ENCODE measurements at regions not wholly inside any gene's neighbourhood (a gene's known extent, or its start where the extent isn't known, plus 50 kb on each side); places are given as distances from the start of the nearest gene placed in this dataset.

GRCh38 chr9:556675-557074, 284.8 kb upstream of the DMRT1 start:
- Histone ChIP-seq H3K27me3 (ENCODE audit: control insufficient read depth in 1 of 2, insufficient read depth in 2 of 2, low read length in 2 of 2) (peaks cover 0 to 7% of the 10 kb centered on the region in 2 experiments; a peak in 1 of 5 replicates), H3K27ac (ENCODE audit: extremely low read length, insufficient read depth, low read length) (no peak overlapping the region), H3K4me3 (replicated peaks in 1 of 3; ENCODE audit: insufficient read depth in 1 of 3, low read depth in 2 of 3, low read length in 3 of 3) (no peak overlapping the region), H3K79me2 (ENCODE audit: insufficient read depth, low read length) (no peaks in the 10 kb centered on the region), H2AFZ (ENCODE audit: low read length) (no peak overlapping the region), H3K4me2 (ENCODE audit: low read depth, low read length) (no peak overlapping the region), H3K4me1 (ENCODE audit: insufficient read depth, low read length) (0 out of 2 replicates have a peak, but pooled peaks cover 7% of the 10 kb centered on the region), H3K9me3 (ENCODE audit: low read length) (no peaks in the 10 kb centered on the region), H3K36me3 (replicated peaks in 1 of 2; ENCODE audit: control insufficient read depth in 1 of 2, insufficient read depth in 2 of 2, low read length in 2 of 2) (no peaks in the 10 kb centered on the region), H3K9ac (ENCODE audit: insufficient read depth, low read depth, low read length) (no peak overlapping the region), H4K20me1 (ENCODE audit: insufficient read depth, low read length) (no peaks in the 10 kb centered on the region)
- no peak for DNase-seq (ENCODE audit: low spot score)
- ChIA-PET POLR2A (no interaction called here), CTCF (ENCODE audit: low intra/inter-chr PET ratio, low total read pairs) (no interaction called here)
- WGBS (ENCODE audit: low lambda C conversion rate), result 6% methylated on average over 2 of the region's 2 CpGs
- no TSS peak for BruUV-seq (replicated peaks)
- intact Hi-C loops (cut with micrococcal nuclease; ENCODE audit: unreplicated experiment) (no loop called here), in situ Hi-C loops (cut with HindIII; ENCODE audit: extremely low pct_ligation_motif_present, low pct_unique_long_range_greater_than_20kb) (no loop called here)
- TF ChIP-seq BCL3 (CRISPR knock-in tag; IDR thresholded peaks at IDR 0.05) (no peak), ZNF24 (IDR thresholded peaks at IDR 0.05) (no peak), HMG20A (CRISPR knock-in tag; IDR thresholded peaks at IDR 0.05; ENCODE audit: borderline replicate concordance) (no peak), CREM (IDR thresholded peaks at IDR 0.05) (no peak), CREM (CRISPR knock-in tag; IDR thresholded peaks at IDR 0.05) (no peak), ZNF589 (CRISPR knock-in tag; conservative IDR thresholded peaks at IDR 0.05) (no peak), HES4 (CRISPR knock-in tag; IDR thresholded peaks at IDR 0.05; ENCODE audit: borderline replicate concordance) (no peak), TCF7L2 (IDR thresholded peaks at IDR 0.05; ENCODE audit: low read depth, low read length) (no peak), NFIB (CRISPR knock-in tag; IDR thresholded peaks at IDR 0.05; ENCODE audit: borderline replicate concordance) (no peak), ZNF264 (CRISPR knock-in tag; IDR thresholded peaks at IDR 0.05) (no peak)
- TF ChIP-seq, protein P1, sequence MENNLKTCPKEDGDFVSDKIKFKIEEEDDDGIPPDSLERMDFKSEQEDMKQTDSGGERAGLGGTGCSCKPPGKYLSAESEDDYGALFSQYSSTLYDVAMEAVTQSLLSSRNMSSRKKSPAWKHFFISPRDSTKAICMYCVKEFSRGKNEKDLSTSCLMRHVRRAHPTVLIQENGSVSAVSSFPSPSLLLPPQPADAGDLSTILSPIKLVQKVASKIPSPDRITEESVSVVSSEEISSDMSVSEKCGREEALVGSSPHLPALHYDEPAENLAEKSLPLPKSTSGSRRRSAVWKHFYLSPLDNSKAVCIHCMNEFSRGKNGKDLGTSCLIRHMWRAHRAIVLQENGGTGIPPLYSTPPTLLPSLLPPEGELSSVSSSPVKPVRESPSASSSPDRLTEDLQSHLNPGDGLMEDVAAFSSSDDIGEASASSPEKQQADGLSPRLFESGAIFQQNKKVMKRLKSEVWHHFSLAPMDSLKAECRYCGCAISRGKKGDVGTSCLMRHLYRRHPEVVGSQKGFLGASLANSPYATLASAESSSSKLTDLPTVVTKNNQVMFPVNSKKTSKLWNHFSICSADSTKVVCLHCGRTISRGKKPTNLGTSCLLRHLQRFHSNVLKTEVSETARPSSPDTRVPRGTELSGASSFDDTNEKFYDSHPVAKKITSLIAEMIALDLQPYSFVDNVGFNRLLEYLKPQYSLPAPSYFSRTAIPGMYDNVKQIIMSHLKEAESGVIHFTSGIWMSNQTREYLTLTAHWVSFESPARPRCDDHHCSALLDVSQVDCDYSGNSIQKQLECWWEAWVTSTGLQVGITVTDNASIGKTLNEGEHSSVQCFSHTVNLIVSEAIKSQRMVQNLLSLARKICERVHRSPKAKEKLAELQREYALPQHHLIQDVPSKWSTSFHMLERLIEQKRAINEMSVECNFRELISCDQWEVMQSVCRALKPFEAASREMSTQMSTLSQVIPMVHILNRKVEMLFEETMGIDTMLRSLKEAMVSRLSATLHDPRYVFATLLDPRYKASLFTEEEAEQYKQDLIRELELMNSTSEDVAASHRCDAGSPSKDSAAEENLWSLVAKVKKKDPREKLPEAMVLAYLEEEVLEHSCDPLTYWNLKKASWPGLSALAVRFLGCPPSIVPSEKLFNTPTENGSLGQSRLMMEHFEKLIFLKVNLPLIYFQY (CRISPR knock-in tag; IDR thresholded peaks at IDR 0.05; ENCODE audit: borderline replicate concordance), result no peak
- TF ChIP-seq, protein P2, sequence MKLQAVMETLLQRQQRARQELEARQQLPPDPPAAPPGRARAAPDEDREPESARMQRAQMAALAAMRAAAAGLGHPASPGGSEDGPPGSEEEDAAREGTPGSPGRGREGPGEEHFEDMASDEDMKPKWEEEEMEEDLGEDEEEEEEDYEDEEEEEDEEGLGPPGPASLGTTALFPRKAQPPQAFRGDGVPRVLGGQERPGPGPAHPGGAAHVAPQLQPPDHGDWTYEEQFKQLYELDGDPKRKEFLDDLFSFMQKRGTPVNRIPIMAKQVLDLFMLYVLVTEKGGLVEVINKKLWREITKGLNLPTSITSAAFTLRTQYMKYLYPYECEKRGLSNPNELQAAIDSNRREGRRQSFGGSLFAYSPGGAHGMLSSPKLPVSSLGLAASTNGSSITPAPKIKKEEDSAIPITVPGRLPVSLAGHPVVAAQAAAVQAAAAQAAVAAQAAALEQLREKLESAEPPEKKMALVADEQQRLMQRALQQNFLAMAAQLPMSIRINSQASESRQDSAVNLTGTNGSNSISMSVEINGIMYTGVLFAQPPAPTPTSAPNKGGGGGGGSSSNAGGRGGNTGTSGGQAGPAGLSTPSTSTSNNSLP (IDR thresholded peaks at IDR 0.05; ENCODE audit: low read depth, low read length), result no peak
- TF ChIP-seq, protein P3, sequence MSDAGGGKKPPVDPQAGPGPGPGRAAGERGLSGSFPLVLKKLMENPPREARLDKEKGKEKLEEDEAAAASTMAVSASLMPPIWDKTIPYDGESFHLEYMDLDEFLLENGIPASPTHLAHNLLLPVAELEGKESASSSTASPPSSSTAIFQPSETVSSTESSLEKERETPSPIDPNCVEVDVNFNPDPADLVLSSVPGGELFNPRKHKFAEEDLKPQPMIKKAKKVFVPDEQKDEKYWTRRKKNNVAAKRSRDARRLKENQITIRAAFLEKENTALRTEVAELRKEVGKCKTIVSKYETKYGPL (CRISPR knock-in tag; IDR thresholded peaks at IDR 0.05), result no peak
- ATAC-seq, result no peak
- FAIRE-seq, result no peak

All from HepG2 (cell line).